ENCODE measurements at regions not wholly inside any gene's neighbourhood (a gene's known extent, or its start where the extent isn't known, plus 50 kb on each side); places are given as distances from the start of the nearest gene placed in this dataset.

- no peak for TF ChIP-seq EGR1 (IDR thresholded peaks at IDR 0.05; ENCODE audit: low read depth in 2 of 2)
- no peak for TF ChIP-seq JUND (IDR thresholded peaks at IDR 0.05)
- TF ChIP-seq, protein P1, sequence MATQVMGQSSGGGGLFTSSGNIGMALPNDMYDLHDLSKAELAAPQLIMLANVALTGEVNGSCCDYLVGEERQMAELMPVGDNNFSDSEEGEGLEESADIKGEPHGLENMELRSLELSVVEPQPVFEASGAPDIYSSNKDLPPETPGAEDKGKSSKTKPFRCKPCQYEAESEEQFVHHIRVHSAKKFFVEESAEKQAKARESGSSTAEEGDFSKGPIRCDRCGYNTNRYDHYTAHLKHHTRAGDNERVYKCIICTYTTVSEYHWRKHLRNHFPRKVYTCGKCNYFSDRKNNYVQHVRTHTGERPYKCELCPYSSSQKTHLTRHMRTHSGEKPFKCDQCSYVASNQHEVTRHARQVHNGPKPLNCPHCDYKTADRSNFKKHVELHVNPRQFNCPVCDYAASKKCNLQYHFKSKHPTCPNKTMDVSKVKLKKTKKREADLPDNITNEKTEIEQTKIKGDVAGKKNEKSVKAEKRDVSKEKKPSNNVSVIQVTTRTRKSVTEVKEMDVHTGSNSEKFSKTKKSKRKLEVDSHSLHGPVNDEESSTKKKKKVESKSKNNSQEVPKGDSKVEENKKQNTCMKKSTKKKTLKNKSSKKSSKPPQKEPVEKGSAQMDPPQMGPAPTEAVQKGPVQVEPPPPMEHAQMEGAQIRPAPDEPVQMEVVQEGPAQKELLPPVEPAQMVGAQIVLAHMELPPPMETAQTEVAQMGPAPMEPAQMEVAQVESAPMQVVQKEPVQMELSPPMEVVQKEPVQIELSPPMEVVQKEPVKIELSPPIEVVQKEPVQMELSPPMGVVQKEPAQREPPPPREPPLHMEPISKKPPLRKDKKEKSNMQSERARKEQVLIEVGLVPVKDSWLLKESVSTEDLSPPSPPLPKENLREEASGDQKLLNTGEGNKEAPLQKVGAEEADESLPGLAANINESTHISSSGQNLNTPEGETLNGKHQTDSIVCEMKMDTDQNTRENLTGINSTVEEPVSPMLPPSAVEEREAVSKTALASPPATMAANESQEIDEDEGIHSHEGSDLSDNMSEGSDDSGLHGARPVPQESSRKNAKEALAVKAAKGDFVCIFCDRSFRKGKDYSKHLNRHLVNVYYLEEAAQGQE (IDR thresholded peaks at IDR 0.05), result no peak
- TF ChIP-seq SP1 (IDR thresholded peaks at IDR 0.05), result no peak
- TF ChIP-seq GABPA (IDR thresholded peaks at IDR 0.05 in 1 of 2, conservative IDR thresholded peaks at IDR 0.05 in 1 of 2), result no peak
- no peak for TF ChIP-seq NR2F2 (IDR thresholded peaks at IDR 0.05)
- TF ChIP-seq, protein P2, sequence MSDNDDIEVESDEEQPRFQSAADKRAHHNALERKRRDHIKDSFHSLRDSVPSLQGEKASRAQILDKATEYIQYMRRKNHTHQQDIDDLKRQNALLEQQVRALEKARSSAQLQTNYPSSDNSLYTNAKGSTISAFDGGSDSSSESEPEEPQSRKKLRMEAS (IDR thresholded peaks at IDR 0.05), result no peak
- TF ChIP-seq, protein P3, sequence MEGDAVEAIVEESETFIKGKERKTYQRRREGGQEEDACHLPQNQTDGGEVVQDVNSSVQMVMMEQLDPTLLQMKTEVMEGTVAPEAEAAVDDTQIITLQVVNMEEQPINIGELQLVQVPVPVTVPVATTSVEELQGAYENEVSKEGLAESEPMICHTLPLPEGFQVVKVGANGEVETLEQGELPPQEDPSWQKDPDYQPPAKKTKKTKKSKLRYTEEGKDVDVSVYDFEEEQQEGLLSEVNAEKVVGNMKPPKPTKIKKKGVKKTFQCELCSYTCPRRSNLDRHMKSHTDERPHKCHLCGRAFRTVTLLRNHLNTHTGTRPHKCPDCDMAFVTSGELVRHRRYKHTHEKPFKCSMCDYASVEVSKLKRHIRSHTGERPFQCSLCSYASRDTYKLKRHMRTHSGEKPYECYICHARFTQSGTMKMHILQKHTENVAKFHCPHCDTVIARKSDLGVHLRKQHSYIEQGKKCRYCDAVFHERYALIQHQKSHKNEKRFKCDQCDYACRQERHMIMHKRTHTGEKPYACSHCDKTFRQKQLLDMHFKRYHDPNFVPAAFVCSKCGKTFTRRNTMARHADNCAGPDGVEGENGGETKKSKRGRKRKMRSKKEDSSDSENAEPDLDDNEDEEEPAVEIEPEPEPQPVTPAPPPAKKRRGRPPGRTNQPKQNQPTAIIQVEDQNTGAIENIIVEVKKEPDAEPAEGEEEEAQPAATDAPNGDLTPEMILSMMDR (IDR thresholded peaks at IDR 0.05; ENCODE audit: low read depth, low read length, missing input control), result no peak
- no peak for TF ChIP-seq HNF4G (IDR thresholded peaks at IDR 0.05)
- TF ChIP-seq HNF4A (conservative IDR thresholded peaks at IDR 0.05), result no peak
- TF ChIP-seq FOXA1 (IDR thresholded peaks at IDR 0.05), result no peak
- TF ChIP-seq, protein P4, sequence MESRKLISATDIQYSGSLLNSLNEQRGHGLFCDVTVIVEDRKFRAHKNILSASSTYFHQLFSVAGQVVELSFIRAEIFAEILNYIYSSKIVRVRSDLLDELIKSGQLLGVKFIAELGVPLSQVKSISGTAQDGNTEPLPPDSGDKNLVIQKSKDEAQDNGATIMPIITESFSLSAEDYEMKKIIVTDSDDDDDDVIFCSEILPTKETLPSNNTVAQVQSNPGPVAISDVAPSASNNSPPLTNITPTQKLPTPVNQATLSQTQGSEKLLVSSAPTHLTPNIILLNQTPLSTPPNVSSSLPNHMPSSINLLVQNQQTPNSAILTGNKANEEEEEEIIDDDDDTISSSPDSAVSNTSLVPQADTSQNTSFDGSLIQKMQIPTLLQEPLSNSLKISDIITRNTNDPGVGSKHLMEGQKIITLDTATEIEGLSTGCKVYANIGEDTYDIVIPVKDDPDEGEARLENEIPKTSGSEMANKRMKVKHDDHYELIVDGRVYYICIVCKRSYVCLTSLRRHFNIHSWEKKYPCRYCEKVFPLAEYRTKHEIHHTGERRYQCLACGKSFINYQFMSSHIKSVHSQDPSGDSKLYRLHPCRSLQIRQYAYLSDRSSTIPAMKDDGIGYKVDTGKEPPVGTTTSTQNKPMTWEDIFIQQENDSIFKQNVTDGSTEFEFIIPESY (IDR thresholded peaks at IDR 0.05), result no peak
- no peak for TF ChIP-seq YY1 (IDR thresholded peaks at IDR 0.05)
- TF ChIP-seq FOXA2 (IDR thresholded peaks at IDR 0.05), result no peak
- TF ChIP-seq RAD21 (IDR thresholded peaks at IDR 0.05), result no peak
- H3K9ac ChIP-seq (ENCODE audit: low read depth in 1 of 2, low read length in 2 of 2), result no peak overlapping the region
- H3K27ac ChIP-seq (ENCODE audit: low read depth in 1 of 2, low read length in 2 of 2), result no peak overlapping the region
- peaks cover 0 to 5% (median 0%) of the 10 kb centered on the region in 4 donors for H3K27me3 ChIP-seq (ENCODE audit: control insufficient read depth in 4 of 4, insufficient read depth in 4 of 4, low read length in 3 of 4)
- H3K4me3 ChIP-seq (ENCODE audit: low read depth in 1 of 3, low read length in 3 of 3), result no peak overlapping the region
- no peaks in the 10 kb centered on the region for H3K36me3 ChIP-seq (ENCODE audit: control insufficient read depth in 4 of 4, insufficient read depth in 3 of 4, low read depth in 1 of 4, low read length in 3 of 4)
- 78% methylated on average over 3 of the region's 3 CpGs for WGBS
- H3K9me3 ChIP-seq (ENCODE audit: control insufficient read depth in 4 of 4, low read length in 3 of 4), result no peaks in the 10 kb centered on the region
- DNase-seq (ENCODE audit: low spot score), result no peak
- no peaks in the 10 kb centered on the region for H3K4me1 ChIP-seq (ENCODE audit: control insufficient read depth in 4 of 4, insufficient read depth in 4 of 4, low read length in 3 of 4)
Observed at GRCh38 chr6:94121094-94121493, 701.7 kb upstream of the EPHA7 start.

DNA sequence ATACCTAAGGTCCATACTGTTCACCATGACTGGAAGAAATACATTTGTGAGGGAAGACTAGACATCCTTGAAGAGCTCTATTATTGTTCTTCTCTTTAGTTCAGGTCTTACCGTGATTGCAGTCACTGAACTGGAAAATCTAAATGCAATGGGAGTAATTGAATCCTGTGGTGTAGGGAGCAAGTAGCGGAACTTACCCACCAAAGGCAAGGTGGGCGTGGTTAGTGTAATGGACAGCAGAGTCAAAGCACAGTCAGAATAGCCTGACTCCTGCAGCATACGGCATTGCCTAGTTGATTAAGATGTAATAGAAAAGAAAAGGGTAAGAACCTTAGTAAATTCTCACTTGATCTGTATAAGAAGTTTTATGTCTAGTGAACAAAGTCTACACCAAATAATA, 679.7 kb upstream of the EPHA7 start:
- no peaks in the 10 kb centered on the region for H3K9me3 ChIP-seq (ENCODE audit: control insufficient read depth in 4 of 4, low read length in 3 of 4)
- H3K27me3 ChIP-seq (ENCODE audit: control insufficient read depth in 4 of 4, insufficient read depth in 4 of 4, low read length in 3 of 4), result peaks cover 0 to 2% (median 0%) of the 10 kb centered on the region in 4 donors
- no peak for DNase-seq (ENCODE audit: low spot score)
- H3K36me3 ChIP-seq (ENCODE audit: control insufficient read depth in 4 of 4, insufficient read depth in 3 of 4, low read depth in 1 of 4, low read length in 3 of 4), result no peaks in the 10 kb centered on the region
- H3K4me3 ChIP-seq (ENCODE audit: low read depth in 1 of 3, low read length in 3 of 3), result no peak overlapping the region
- H3K4me1 ChIP-seq (ENCODE audit: control insufficient read depth in 4 of 4, insufficient read depth in 4 of 4, low read length in 3 of 4), result no peaks in the 10 kb centered on the region
- 73% methylated on average over 4 of the region's 4 CpGs for WGBS
- no peak overlapping the region for H3K9ac ChIP-seq (ENCODE audit: low read depth in 1 of 2, low read length in 2 of 2)
- H3K27ac ChIP-seq (ENCODE audit: low read depth in 1 of 2, low read length in 2 of 2), result no peak overlapping the region
- TF ChIP-seq RAD21 (IDR thresholded peaks at IDR 0.05) (no peak), FOXA1 (IDR thresholded peaks at IDR 0.05) (no peak), SP1 (IDR thresholded peaks at IDR 0.05) (no peak), HNF4A (conservative IDR thresholded peaks at IDR 0.05) (no peak), ATF3 (IDR thresholded peaks at IDR 0.05) (no peak)
- TF ChIP-seq, protein P3 (IDR thresholded peaks at IDR 0.05; ENCODE audit: low read depth, low read length, missing input control), result no peak
- TF ChIP-seq, protein P1 (IDR thresholded peaks at IDR 0.05), result no peak
- TF ChIP-seq, protein P4 (IDR thresholded peaks at IDR 0.05), result no peak
